ENCODE measurements at regions not wholly inside any gene's neighbourhood (a gene's known extent, or its start where the extent isn't known, plus 50 kb on each side); places are given as distances from the start of the nearest gene placed in this dataset.
"Not testable (repeated sequence)": the region's sequence is repeated elsewhere in the genome, so short reads cannot be mapped to it uniquely, and the experiment has no call there.

DNA sequence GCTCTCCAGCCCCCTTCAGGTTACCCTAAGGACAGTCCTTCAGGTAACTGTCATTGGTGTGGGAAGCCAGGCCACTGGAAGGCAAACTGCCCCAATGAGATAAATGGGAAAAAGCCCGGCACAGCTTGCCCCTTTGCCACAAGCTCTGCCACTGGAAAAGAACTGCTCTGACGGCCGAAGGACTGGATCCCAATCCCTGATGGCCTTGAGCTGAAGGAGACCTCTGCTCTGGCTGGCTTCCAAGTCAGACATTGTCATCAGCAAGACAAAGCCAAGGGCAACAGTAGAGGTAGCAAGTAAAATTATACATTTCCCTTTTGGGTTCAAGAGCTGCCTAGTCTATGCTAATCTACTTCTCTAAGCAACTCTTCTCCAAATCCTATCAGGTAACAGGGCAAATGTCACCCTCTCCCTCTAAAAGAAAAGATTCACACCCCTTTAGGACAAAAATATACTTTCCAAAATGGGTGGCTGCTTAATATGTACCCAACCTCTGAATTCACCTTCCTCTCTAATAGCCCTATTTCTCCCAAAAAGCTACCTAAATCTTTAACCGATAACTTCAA lies 145.8 kb downstream of the ADSS2 start:
- no peak overlapping the region for H3K4me3 ChIP-seq (ENCODE audit: low read length)
- no peak for DNase-seq (ENCODE audit: low read depth)
- TF ChIP-seq, protein P1, sequence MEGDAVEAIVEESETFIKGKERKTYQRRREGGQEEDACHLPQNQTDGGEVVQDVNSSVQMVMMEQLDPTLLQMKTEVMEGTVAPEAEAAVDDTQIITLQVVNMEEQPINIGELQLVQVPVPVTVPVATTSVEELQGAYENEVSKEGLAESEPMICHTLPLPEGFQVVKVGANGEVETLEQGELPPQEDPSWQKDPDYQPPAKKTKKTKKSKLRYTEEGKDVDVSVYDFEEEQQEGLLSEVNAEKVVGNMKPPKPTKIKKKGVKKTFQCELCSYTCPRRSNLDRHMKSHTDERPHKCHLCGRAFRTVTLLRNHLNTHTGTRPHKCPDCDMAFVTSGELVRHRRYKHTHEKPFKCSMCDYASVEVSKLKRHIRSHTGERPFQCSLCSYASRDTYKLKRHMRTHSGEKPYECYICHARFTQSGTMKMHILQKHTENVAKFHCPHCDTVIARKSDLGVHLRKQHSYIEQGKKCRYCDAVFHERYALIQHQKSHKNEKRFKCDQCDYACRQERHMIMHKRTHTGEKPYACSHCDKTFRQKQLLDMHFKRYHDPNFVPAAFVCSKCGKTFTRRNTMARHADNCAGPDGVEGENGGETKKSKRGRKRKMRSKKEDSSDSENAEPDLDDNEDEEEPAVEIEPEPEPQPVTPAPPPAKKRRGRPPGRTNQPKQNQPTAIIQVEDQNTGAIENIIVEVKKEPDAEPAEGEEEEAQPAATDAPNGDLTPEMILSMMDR (conservative IDR thresholded peaks at IDR 0.05; ENCODE audit: low read depth, low read length) = no peak

DNA sequence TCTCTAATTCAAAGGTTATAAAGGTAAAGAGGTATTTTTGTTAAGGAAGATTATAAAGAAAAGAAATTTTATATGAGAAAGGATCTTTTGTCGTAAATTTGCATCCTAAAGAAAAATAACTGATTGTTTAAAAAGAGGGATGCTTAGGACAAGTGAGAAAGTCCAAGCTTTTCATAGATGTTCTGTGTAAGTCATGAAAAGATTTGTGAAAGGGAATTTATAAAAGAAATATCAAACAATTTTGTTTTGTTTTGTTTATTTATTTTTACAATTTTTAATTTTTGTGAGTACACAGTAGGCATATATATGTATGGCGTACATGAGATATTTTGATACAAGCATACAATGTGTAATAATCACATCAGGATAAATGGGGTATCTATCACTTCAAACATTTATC lies 145.2 kb downstream of the ADSS2 start:
- DNase-seq (ENCODE audit: low read depth) = no peak
- TF ChIP-seq, protein P1 (conservative IDR thresholded peaks at IDR 0.05; ENCODE audit: low read depth, low read length) = no peak
- H3K4me3 ChIP-seq (ENCODE audit: low read length) = no peak overlapping the region

DNA sequence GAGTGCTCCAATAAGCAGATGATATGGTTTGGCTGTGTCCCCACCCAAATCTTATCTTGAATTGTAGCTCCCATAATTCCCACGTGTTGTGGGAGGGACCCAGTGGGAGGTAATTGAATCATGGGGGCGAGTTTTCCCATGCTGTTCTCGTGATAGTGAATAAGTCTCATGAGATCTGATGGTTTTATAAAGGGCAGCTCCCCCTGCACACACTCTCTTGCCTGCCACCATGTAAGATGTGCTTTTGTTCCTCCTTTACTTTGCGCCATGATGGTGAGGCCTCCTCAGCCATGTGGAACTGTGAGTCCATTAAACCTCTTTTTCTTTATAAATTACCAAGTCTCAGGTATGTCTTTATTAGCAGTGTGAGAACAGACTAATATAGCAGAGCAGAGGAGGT lies 142.5 kb downstream of the ADSS2 start:
- not testable (repeated sequence) for DNase-seq (ENCODE audit: low read depth); H3K4me3 ChIP-seq (ENCODE audit: low read length)

DNA sequence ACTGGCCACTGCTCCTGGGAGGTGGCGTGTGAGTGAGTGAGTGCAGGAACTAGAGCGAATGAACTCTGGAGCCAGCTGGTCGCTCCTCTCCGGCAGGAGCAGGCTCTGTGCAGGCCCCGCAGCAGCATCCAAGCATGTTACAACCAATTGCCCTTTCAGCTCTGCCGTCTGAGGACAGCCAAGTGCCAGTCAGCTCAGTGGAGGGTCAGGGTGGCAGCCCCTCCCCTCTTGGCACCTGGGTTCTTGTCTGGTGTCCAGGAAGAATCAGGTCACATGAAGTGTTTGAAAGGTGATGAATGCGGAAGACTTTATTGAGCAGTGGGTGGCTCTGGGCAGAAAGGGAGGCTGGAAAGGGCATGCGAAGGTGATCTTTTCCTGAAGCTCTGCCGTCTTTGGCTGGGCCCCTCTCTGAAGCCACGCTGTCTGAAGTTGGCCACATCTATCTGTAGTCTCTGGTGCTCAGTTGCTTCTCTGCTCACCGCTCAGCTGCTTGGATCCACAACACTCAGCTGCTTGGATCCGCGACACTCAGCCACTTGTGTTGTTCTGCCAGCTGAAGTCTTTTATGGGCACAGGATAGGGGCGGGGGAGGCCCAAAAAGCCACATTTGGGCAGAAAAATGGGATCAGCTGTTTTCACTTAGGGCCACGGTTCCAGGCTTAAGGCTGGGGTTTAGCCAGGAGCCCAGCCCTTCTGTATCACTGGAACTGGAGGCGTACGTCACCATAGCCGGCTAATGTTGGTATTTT lies 139.8 kb downstream of the ADSS2 start:
- DNase-seq (ENCODE audit: low read depth) = no peak
- H3K4me3 ChIP-seq (ENCODE audit: low read length) = no peak overlapping the region
- TF ChIP-seq, protein P1 (conservative IDR thresholded peaks at IDR 0.05; ENCODE audit: low read depth, low read length) = no peak

DNA sequence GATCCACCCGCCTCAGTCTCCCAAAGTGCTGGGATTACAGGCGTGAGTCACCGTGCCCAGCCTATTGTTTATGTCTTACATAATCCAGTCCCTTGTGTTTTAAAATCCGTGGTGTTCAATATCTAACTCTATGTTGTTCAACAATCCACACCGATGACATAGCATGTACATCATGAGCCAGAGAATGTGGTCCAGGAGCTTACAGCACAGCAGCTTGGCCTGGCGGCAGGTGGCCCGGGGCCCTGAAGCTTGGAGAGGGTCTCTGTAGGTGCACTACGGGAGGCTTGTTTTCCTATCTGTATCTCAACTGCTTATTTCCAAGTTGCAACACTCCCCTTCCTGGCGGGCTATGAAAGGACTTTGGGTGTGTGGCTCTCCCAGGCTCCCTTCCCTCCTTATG lies 138.4 kb downstream of the ADSS2 start:
- TF ChIP-seq, protein P1 (conservative IDR thresholded peaks at IDR 0.05; ENCODE audit: low read depth, low read length) = no peak
- no peak overlapping the region for H3K4me3 ChIP-seq (ENCODE audit: low read length)
- DNase-seq (ENCODE audit: low read depth) = no peak

DNA sequence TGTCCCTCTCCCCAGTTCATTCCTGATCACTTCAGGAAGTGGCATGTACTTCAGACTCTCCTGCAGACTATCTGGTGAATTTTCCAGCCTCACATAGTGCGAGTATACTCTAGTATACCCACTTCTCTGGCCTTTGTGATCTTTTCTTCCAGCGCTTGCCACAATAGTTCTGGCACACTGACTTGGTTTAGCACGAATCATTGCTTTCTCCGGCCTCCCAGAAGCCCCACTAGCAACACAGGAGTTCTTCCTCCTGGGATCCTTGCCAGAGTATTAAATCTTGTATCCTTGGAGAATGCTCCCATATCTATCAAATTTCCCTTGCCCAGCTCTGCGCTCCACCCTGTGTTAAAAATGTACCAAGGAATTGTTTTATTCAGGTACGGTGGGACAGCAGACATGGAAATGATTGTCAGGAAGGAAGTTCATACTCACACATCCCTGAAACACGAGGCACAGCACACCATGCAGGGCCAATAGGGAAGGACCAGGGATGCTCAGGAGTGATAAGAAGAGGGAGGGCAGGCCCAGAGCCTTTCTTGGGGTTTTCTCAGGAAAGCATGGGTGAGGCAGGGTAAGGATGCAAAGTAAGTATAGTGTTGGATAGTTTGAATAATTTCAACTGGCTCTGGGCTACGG lies 136.7 kb downstream of the ADSS2 start:
- H3K4me3 ChIP-seq (ENCODE audit: low read length) = no peak overlapping the region
- DNase-seq (ENCODE audit: low read depth) = no peak
- TF ChIP-seq, protein P1 (conservative IDR thresholded peaks at IDR 0.05; ENCODE audit: low read depth, low read length) = no peak

DNA sequence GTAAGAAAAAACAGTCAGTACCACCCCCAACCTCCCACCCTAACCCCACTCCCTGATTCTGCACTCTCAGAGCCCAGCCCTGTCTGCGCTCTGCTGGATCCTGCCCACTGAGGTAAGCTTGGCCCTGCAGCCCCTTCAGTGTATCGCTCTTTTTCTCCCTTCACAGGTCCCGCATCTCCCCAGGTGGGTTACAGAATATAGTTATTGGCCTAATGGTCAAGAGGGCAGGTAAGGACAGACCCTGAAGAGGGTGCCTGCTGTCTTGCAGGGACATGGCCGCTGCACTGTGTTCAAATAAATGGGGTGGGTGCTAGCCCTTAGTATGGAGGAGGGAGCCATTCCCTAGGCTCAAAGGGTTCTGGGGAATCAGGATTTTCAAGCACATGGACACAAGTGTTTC lies 135.7 kb downstream of the ADSS2 start:
- H3K4me3 ChIP-seq (ENCODE audit: low read length) = no peak overlapping the region
- DNase-seq (ENCODE audit: low read depth) = no peak
- TF ChIP-seq, protein P1 (conservative IDR thresholded peaks at IDR 0.05; ENCODE audit: low read depth, low read length) = no peak
